ENCODE measurements at regions not wholly inside any gene's neighbourhood (a gene's known extent, or its start where the extent isn't known, plus 50 kb on each side); places are given as distances from the start of the nearest gene placed in this dataset.

DNA sequence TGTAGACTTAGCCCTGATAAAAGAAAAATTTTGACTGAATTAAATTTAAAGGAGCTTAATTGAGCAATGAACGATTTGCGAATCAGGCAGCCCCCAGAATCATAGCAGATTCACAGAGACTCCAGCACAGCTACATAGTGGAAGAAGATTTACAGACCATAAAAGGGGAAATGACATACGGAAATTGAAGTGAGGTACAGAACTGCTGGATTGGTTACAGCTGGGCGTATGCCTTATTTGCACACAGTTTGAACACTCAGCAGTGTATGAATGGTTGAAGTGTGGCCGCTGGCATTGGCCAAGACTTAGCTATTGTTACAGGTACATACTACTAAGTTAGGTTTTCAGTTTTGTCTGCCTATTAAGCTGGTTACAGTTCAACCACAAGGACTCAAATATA is 433.5 kb upstream of the CELF2 start:
- no peaks in the 10 kb centered on the region for H3K36me3 ChIP-seq
- peaks cover 0 to 24% (median 3%) of the 10 kb centered on the region in 4 donors for H3K4me1 ChIP-seq
- H3K4me3 ChIP-seq = no peak overlapping the region
- no peaks in the 10 kb centered on the region for H3K27me3 ChIP-seq
- TF ChIP-seq, protein P1, sequence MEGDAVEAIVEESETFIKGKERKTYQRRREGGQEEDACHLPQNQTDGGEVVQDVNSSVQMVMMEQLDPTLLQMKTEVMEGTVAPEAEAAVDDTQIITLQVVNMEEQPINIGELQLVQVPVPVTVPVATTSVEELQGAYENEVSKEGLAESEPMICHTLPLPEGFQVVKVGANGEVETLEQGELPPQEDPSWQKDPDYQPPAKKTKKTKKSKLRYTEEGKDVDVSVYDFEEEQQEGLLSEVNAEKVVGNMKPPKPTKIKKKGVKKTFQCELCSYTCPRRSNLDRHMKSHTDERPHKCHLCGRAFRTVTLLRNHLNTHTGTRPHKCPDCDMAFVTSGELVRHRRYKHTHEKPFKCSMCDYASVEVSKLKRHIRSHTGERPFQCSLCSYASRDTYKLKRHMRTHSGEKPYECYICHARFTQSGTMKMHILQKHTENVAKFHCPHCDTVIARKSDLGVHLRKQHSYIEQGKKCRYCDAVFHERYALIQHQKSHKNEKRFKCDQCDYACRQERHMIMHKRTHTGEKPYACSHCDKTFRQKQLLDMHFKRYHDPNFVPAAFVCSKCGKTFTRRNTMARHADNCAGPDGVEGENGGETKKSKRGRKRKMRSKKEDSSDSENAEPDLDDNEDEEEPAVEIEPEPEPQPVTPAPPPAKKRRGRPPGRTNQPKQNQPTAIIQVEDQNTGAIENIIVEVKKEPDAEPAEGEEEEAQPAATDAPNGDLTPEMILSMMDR (IDR thresholded peaks at IDR 0.05) = no peak
- DNase-seq = no peak
- no peak overlapping the region for H3K27ac ChIP-seq
- intact Hi-C loops (cut with DNase I; ENCODE audit: low total_unique reads) = no loop called here
- no peaks in the 10 kb centered on the region for H3K9me3 ChIP-seq

DNA sequence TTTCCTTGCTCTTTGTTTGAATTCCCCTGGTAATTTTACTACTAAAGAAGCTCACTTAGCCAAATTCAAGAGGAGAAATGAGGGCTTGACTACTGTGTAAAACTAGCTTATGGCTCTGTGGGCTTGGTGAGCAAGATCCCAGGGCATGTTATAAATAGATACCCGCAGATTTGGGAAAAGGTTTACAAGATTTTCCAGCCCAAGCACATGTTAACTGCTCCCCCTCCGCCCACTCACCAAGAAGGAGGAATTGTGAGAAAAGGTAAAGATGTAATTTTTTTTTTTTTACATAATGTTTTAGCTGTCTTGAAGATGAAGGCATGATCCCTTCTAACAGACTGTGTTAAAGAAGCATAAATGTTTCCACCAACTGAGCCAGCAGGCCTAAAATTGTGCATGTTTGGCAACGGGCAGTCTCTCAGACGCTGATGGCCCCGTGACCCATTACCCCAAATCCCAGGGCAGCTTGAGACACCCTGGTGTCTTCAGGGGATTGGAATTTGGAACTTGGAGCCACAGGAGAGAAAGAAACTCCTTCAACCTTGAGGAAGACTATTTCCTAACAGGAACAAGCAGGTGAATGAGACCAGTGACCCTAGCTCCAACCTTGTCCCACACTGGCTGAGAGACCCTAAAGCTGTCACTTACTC is 429.8 kb upstream of the CELF2 start:
- H3K27me3 ChIP-seq = no peaks in the 10 kb centered on the region
- peak in 1 of 2 donors; percentile 66 for DNase-seq
- no peaks in the 10 kb centered on the region for H3K36me3 ChIP-seq
- intact Hi-C loops (cut with DNase I; ENCODE audit: low total_unique reads) = no loop called here
- H3K9me3 ChIP-seq = no peaks in the 10 kb centered on the region
- no peak overlapping the region for H3K4me3 ChIP-seq
- peaks cover 0 to 34% (median 8%) of the 10 kb centered on the region in 4 donors for H3K4me1 ChIP-seq
- peak overlapping the region; percentile 65 to 68 for H3K27ac ChIP-seq
- TF ChIP-seq, protein P1 (IDR thresholded peaks at IDR 0.05) = no peak

DNA sequence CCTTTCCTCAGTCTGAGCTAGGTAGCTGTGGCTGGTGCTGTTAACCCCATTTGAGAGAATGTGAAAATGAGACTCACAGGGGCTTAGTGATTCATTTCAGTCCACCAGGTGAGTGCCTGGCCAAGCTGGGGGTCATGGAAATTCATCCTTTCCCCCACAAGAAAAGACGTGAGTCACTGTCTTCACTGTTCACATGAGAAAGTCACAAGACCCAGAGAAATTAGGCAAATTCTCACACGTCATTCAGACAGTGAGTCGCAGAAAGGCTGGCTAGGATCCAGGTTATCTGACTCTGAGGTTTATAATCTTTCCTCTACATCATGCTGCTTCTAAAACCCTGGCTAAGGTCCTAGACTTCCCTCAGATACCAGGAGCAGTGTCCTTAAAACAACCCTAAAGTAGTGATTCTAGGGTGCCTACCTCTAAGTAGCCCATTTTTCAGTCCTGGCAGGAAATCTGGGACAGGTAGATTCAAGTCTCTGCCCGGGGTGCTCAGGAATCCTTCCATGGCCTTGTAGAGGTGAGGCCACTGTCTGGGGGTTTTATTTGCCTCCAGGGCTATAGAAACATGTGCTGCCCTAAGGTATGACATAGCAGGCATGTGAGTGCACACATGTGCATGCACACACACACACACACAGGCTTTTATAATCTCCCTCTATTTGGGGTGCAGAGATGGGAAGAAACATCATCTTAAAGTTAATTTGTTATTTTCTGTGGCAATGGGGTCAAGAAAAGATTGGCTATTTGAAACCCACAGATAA is 427.9 kb upstream of the CELF2 start:
- no peaks in the 10 kb centered on the region for H3K9me3 ChIP-seq
- intact Hi-C loops (cut with DNase I; ENCODE audit: low total_unique reads) = no loop called here
- H3K4me3 ChIP-seq = no peak overlapping the region
- peak overlapping the region; percentile 65 to 68 for H3K27ac ChIP-seq
- H3K36me3 ChIP-seq = no peaks in the 10 kb centered on the region
- H3K27me3 ChIP-seq = no peaks in the 10 kb centered on the region
- peaks cover 0 to 34% (median 8%) of the 10 kb centered on the region in 4 donors for H3K4me1 ChIP-seq
- peak; percentile 48 to 71 for DNase-seq
- TF ChIP-seq, protein P1 (IDR thresholded peaks at IDR 0.05) = no peak

DNA sequence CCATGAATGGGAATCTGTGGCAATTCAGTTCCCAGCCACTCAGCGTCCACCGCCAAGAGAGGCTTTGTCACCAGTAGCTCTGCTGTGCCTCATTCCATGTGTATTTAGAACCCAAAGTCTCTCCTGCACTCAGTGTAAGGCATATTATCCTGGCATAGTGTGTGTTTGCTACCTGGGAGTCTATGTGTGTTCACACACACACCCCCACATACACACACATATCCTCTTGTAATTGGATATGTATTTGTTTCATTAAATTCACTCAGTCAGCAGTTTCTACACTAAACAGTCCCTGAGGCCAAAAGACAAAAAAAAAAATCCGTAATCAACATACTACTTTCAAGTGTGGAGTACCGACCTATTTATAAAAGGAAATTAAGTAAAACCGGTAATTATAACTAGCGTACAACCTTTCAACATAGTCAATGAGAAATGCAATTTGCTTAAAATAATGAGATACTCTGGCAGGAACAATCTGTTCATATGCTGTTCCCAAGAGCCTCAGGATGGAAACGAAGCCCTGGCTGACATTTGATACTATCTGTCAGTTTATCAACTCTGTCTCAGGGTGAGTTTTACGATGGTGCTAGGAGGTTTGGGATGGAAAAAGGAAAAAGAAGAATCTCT is 425.8 kb upstream of the CELF2 start:
- H3K9me3 ChIP-seq = no peaks in the 10 kb centered on the region
- peak in 1 of 2 donors; percentile 48 for DNase-seq
- peaks cover 0 to 34% (median 8%) of the 10 kb centered on the region in 4 donors for H3K4me1 ChIP-seq
- H3K36me3 ChIP-seq = no peaks in the 10 kb centered on the region
- no peaks in the 10 kb centered on the region for H3K27me3 ChIP-seq
- H3K27ac ChIP-seq = peak overlapping the region in 1 of 2 donors; percentile 15
- intact Hi-C loops (cut with DNase I; ENCODE audit: low total_unique reads) = no loop called here
- no peak overlapping the region for H3K4me3 ChIP-seq
- TF ChIP-seq, protein P1 (IDR thresholded peaks at IDR 0.05) = no peak

DNA sequence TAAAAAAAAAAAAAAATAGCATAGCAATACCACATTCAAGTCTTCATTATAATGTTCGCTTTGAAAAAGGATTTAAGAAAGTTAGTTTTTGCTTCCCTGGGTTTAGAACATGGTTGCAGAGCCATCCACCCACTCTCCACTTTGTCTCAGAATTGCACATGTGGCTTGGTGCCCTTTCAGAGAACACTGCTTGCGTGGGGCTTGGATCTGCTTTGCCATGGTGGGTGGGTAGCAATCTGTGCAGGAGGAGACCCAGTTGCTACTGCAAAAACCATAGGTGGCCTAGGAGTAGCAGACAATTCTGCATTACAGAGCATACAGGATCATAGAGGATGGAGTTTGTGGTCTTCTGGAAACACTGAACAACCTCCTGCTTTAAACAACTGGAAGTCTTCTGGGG is 421.4 kb upstream of the CELF2 start:
- Histone ChIP-seq H3K27ac (no peak overlapping the region), H3K27me3 (no peaks in the 10 kb centered on the region), H3K36me3 (no peaks in the 10 kb centered on the region), H3K4me3 (no peak overlapping the region), H3K9me3 (no peaks in the 10 kb centered on the region), H3K4me1 (no peaks in the 10 kb centered on the region)
- TF ChIP-seq, protein P1 (IDR thresholded peaks at IDR 0.05) = no peak
- intact Hi-C loops (cut with DNase I; ENCODE audit: low total_unique reads) = no loop called here
- no peak for DNase-seq

Data from tibial artery (tissue), 4 donors.